ENCODE measurements at regions not wholly inside any gene's neighbourhood (a gene's known extent, or its start where the extent isn't known, plus 50 kb on each side); places are given as distances from the start of the nearest gene placed in this dataset.

DNA sequence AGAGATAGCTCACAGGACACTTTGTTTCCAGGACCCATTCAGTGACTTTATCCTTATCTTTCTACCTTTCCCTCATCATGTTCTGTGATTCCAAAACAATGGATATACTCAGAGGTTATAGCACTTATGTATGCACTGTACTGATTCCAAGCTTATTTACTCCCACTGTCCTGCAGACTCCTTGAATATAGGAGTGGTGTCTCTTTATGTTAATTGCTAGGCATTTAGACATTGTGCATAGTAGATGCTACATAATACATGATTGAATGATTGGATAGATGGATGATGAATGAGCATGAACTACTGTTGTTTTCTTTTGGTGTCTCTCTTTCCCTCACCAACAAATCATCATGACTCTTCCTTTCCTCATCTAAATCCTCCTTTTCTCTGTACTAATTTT lies 279.1 kb upstream of the RAG2 start:
- TF ChIP-seq CTCF (IDR thresholded peaks at IDR 0.05; ENCODE audit: low read depth, low read length) = no peak
- Histone ChIP-seq H3K4me1 (ENCODE audit: low read depth) (no peaks in the 10 kb centered on the region), H3K27me3 (no peaks in the 10 kb centered on the region), H3K9me3 (ENCODE audit: low read depth) (no peaks in the 10 kb centered on the region), H3K36me3 (no peaks in the 10 kb centered on the region), H3K27ac (no peak overlapping the region), H3K4me3 (no peak overlapping the region)
- DNase-seq (ENCODE audit: low read depth in 1 of 2, low spot score in 1 of 2) = no peak

GRCh38 chr11:36876266-36876665 lies 278.2 kb upstream of the RAG2 start:
- H3K4me3 ChIP-seq = no peak overlapping the region
- H3K9me3 ChIP-seq (ENCODE audit: low read depth) = no peaks in the 10 kb centered on the region
- TF ChIP-seq CTCF (IDR thresholded peaks at IDR 0.05; ENCODE audit: low read depth, low read length) = no peak
- H3K27ac ChIP-seq = no peak overlapping the region
- no peaks in the 10 kb centered on the region for H3K36me3 ChIP-seq
- no peaks in the 10 kb centered on the region for H3K27me3 ChIP-seq
- DNase-seq (ENCODE audit: low read depth in 1 of 2, low spot score in 1 of 2) = no peak
- no peaks in the 10 kb centered on the region for H3K4me1 ChIP-seq (ENCODE audit: low read depth)

GRCh38 chr11:36874291-36874690 lies 276.3 kb upstream of the RAG2 start:
- Histone ChIP-seq H3K27me3 (no peaks in the 10 kb centered on the region), H3K27ac (no peak overlapping the region), H3K9me3 (ENCODE audit: low read depth) (no peaks in the 10 kb centered on the region), H3K36me3 (no peaks in the 10 kb centered on the region), H3K4me1 (ENCODE audit: low read depth) (no peaks in the 10 kb centered on the region), H3K4me3 (no peak overlapping the region)
- DNase-seq (ENCODE audit: low read depth in 1 of 2, low spot score in 1 of 2) = no peak
- no peak for TF ChIP-seq CTCF (IDR thresholded peaks at IDR 0.05; ENCODE audit: low read depth, low read length)

DNA sequence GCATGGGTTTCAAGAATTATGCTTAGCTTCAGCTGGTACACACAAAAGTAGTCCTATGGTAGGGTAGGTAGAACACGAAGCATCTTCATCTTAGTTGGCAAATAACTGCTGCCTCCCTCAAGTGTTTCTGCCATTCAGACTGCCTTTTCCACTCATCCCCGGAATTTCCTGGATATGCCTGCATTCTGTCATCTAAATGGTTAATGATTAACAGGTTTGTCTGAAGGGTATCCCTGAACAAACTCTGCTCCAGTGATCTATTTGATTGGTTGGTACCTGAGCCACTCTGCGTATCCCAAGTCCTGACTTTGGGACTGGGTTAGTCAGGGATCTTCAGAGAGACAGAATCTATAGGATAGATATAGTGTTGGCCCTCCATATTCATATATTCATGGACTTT lies 272.3 kb upstream of the RAG2 start:
- no peak for TF ChIP-seq CTCF (IDR thresholded peaks at IDR 0.05; ENCODE audit: low read depth, low read length)
- Histone ChIP-seq H3K36me3 (no peaks in the 10 kb centered on the region), H3K27ac (no peak overlapping the region), H3K9me3 (ENCODE audit: low read depth) (no peaks in the 10 kb centered on the region), H3K27me3 (no peaks in the 10 kb centered on the region), H3K4me3 (no peak overlapping the region), H3K4me1 (ENCODE audit: low read depth) (no peaks in the 10 kb centered on the region)
- no peak for DNase-seq (ENCODE audit: low read depth in 1 of 2, low spot score in 1 of 2)

DNA sequence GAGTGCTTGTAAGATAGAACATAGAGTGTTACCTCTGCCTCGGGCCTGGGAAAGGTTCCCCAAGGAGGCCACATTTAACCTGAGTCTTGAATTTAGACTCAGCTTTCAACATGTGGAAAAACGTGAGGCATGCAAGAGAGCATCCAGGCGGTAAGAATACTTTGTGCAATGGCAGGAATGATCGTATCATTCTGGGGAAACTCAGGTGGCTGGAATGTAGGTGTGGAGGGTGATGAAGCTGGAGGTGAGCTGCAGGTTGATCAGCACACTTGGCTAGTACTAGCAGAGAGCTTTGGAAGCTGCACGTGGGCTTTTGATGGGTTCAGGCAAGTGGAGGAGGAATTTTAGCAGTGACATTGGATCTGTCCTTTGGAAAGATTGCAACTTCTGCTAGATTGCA lies 270.3 kb upstream of the RAG2 start:
- TF ChIP-seq CTCF (IDR thresholded peaks at IDR 0.05; ENCODE audit: low read depth, low read length) = no peak

DNA sequence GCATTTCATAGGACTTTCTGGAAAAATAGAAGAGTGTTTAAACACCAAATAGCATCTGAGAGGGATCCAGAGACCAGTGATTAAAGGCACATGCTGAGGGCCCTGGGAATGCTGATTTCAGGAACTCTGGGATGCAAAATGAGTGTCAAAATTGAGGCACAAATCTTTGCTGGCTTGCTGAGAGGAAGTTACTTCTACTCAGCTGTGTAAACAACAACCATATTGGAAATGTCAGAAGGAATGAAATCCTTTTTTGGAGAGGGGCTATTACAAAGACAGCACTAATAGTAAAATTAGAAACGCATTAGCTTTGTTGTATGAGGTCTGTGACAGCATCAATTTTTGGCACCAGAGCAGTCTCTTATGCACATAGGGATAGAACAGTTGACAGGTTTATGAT lies 267.8 kb upstream of the RAG2 start:
- no peak for TF ChIP-seq CTCF (IDR thresholded peaks at IDR 0.05; ENCODE audit: low read depth, low read length)

More for the DNA sequence above, 270.3 kb upstream of the RAG2 start:
- DNase-seq (ENCODE audit: low read depth in 1 of 2, low spot score in 1 of 2) = no peak
- no peaks in the 10 kb centered on the region for H3K9me3 ChIP-seq (ENCODE audit: low read depth)
- H3K27ac ChIP-seq = no peak overlapping the region
- no peak overlapping the region for H3K4me3 ChIP-seq
- H3K4me1 ChIP-seq (ENCODE audit: low read depth) = no peaks in the 10 kb centered on the region
- no peaks in the 10 kb centered on the region for H3K27me3 ChIP-seq
- no peaks in the 10 kb centered on the region for H3K36me3 ChIP-seq

More for the DNA sequence above, 267.8 kb upstream of the RAG2 start:
- no peak for DNase-seq (ENCODE audit: low read depth in 1 of 2, low spot score in 1 of 2)
- no peaks in the 10 kb centered on the region for H3K4me1 ChIP-seq (ENCODE audit: low read depth)
- no peaks in the 10 kb centered on the region for H3K9me3 ChIP-seq (ENCODE audit: low read depth)
- H3K27ac ChIP-seq = no peak overlapping the region
- H3K27me3 ChIP-seq = no peaks in the 10 kb centered on the region
- H3K4me3 ChIP-seq = no peak overlapping the region
- H3K36me3 ChIP-seq = no peaks in the 10 kb centered on the region
